Heart left ventricle (tissue), 13 donors: ENCODE measurements at regions not wholly inside any gene's neighbourhood (a gene's known extent, or its start where the extent isn't known, plus 50 kb on each side); places are given as distances from the start of the nearest gene placed in this dataset.
"Not testable (repeated sequence)": the region's sequence is repeated elsewhere in the genome, so short reads cannot be mapped to it uniquely, and the experiment has no call there.

ENCODE experiments used
- POLR2A ChIP-seq, 2 donors: fragments of 450-650 bp; IDR thresholded peaks; one replicate each; pipeline ENCODE4 v1.6.1; 2017; ENCODE audit warnings: antibody characterized with exemption in 2 of 2, mild to moderate bottlenecking in 2 of 2, moderate library complexity in 2 of 2
- TF ChIP-seq, protein P1 (sequence below), 12 donors: fragments of 200-600 bp; sonication (generic) in 4 of 12; IDR thresholded peaks; one replicate each; pipeline versions ENCODE4 v1.5.0 to v1.8.0; 2018 to 2022; ENCODE audit warnings: antibody characterized with exemption in 12 of 12, mild to moderate bottlenecking in 5 of 12
- donor health status: ischemic (EF 13 %, LVEDD 7.1; RV severe dilation, severe dysfunction).
- donor health status: DM: no; HTN: yes; CAD: no.
- donor health status: DM: no; HTN: no; CAD: no.
- donor health status: ischemic (EF 25% LVEDD 6.9; RV normal size, moderate dysfunction).
- donor health status: ischemic (EF 25% LVEDD 5.7; RV mildly dilated, moderate dysfunction).
- donor health status: ischemic (EF 35%, LVEDD 5.7; RV mildly dilated, moderate dysfunction).
- donor health status: nonischemic (EF 11% LVEDD 7.7; RV severe dilation, severe dysfunction).
- donor health status: DM: yes; HTN: yes; CAD: no.
- donor health status: PGD.
- donor health status: ischemic (EF 29% LVEDD 5.4; RV normal size, mild dysfunction).
- donor health status: nonischemic (EF 23%, LVEDD 6.1; RV moderate dilation, normal function).

DNA sequence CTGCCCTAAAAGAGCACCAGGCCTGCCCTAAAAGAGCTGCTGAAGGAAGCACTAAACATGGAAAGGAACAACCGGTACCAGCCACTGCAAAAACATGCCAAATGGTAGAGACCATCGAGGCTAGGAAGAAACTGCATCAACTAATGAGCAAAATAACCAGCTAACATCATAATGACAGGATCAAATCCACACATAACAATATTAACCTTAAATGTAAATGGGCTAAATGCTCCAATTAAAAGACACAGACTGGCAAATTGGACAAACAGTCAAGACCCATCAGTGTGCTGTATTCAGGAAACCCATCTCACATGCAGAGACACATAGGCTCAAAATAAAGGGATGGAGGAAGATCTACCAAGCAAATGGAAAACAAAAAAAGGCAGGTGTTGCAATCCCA is 104.7 kb downstream of the C4BPA start:
- TF ChIP-seq, protein P1, sequence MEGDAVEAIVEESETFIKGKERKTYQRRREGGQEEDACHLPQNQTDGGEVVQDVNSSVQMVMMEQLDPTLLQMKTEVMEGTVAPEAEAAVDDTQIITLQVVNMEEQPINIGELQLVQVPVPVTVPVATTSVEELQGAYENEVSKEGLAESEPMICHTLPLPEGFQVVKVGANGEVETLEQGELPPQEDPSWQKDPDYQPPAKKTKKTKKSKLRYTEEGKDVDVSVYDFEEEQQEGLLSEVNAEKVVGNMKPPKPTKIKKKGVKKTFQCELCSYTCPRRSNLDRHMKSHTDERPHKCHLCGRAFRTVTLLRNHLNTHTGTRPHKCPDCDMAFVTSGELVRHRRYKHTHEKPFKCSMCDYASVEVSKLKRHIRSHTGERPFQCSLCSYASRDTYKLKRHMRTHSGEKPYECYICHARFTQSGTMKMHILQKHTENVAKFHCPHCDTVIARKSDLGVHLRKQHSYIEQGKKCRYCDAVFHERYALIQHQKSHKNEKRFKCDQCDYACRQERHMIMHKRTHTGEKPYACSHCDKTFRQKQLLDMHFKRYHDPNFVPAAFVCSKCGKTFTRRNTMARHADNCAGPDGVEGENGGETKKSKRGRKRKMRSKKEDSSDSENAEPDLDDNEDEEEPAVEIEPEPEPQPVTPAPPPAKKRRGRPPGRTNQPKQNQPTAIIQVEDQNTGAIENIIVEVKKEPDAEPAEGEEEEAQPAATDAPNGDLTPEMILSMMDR (IDR thresholded peaks at IDR 0.05) = not testable (repeated sequence)
- not testable (repeated sequence) for TF ChIP-seq POLR2A (IDR thresholded peaks at IDR 0.05)
